Glomerular visceral epithelial cell (primary cell): ENCODE measurements at regions not wholly inside any gene's neighbourhood (a gene's known extent, or its start where the extent isn't known, plus 50 kb on each side); places are given as distances from the start of the nearest gene placed in this dataset.
A peak's percentile ranks its signal among the peaks of the same experiment; 100 is the strongest.

ENCODE experiments used
- DNase-seq: peaks from one replicate; pipeline ENCODE4 v3.0.0-alpha.2; 2016; ENCODE audit errors: extremely low spot score

DNA sequence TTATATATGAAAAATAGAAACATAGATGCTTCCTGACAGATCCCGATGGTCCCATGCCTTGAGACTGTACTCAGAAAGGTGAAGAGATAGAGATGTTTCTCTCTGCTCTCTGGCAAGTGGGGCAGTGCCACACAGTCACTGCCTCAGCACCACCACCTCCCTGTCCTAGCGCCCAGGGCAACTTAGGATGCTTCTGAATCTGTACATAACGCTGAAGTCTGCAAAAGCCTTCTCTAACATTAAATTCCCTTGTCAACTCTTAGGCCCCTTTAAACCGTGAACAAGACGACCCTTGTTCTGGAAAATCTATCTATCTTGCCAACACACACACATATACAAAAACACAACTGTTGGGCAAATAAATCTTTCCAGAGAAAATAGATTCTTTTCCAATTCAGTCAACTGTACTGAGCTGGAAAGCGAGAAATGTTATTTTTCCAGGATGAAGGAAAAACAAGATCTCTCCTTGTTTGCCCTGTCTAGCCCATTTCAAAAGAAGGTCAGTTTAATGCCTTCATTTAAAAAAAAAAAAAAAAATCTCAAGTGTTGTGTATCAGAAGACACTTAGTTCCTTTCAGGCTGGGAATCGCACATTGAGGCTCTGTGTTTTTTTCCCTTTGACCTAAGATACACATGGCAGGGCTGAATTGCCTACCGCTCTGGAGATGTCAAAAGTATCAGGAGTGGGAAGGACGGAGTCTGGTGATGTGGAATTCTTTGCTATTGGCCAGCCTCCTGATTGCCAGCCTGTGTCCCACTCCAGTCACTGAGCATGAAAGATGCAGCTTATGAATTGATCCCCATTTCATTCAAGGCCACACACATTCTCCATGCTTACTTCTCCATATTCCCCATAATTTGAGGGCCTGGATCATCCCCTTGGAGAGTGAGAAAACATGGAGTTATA lies 241.4 kb downstream of the LACC1 start:
- no peak for DNase-seq

DNA sequence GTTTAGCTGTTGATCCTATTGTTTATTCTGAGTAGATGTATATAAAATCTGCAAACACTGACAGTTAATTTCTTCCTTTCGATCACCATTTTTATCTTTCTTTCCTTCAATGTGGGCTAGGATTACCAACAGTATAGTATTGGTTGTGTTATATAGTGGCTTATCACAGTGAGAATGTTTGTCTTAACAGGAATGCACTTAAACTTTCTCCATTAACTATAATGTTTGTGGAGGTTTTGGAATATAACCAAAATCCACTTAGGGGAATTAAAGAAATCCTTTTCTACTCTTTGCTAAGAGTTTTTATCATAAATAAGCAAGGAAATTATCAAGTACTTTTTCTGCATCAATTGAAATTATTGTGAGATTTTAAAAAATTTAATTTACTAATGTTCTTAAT lies 244.6 kb downstream of the LACC1 start:
- no peak for DNase-seq

DNA sequence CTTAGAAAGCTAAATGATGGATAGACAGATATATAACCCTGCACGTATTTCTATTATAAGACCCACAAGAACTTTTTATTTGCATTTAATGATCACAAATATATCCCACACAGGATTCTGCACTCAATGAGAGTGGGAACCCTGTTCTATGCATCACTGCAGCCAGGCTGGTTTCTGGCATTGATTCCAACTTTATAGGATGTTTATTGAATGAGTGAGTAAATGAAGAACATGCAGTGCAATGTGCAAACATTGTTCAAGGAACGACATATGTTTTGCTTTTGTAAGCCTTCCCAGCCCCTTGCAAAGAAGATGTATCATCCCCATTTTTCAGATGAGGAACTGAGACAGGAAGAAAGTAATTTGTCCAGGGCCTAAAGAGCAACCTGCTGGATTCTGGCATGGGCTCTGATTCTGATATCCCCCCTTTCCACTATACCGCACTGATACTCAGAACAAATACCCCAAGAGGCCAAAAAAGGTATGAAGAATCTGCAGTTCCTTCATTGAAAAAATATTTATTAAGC lies 246.3 kb downstream of the LACC1 start:
- no peak for DNase-seq

DNA sequence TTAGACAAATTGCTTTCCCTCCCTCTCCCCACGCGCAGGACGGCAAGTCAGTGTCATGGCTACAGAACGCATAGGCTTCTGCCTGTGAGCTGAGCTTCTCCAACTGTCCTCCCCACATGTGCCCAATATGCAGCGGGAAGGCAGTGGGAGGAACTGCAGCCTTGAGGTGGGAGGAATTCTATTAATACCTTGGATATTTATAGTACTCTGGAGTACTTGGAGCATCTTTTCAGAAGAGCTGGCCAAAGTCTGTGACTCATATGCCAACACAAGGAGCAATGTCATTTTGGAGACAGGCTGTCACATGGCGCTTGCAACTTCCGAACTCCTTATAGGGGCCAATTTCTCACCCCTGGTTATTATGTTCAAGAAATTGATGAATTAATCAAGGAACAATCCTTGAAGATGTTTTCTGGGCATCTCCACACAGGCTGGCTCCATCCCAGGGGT lies 245.0 kb upstream of the SERP2 start:
- no peak for DNase-seq

DNA sequence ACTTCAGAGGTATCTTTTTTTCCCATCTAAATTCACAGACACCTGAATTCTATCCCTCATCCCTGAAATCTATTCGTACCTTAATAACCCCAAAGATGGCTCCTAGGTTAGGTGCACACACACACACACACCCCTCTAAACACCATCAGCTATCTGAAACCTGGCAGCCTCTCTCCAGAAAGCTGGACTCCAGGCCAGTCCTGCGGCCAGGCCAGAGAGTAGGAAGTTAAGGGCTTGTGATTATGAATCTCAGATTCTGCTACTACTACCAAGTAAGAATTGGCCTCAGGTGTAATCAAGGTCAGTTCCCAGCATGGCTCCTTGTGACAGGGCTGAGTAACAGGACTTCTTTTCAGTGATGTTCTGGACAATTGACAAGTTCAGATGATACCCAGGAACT lies 244.2 kb upstream of the SERP2 start:
- no peak for DNase-seq

DNA sequence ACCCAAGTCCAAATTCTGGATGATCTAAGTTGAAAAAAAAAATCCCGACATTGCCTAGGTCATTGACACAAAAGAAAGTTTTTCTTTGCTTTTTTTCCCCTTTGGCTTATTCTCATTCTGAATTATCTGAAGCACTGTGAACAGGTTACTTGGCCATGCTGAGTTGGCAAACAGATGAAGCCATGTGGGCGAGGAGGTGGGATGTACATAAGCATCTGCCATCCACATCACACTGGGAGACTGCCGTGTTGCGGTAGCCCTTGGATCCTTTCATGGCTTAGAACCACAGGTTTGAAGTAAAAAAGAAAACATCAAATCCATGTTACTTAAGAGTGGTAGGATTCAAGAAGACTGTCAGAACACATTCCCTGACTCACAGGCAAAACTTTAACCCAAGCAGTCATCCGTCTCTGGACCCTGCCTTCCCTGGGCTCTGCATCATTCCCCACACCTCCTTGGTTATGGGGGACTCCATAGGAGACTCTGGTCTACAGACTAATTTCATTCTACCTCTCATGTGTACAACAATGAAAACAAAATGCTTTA lies 242.5 kb upstream of the SERP2 start:
- peak; percentile 67 for DNase-seq

DNA sequence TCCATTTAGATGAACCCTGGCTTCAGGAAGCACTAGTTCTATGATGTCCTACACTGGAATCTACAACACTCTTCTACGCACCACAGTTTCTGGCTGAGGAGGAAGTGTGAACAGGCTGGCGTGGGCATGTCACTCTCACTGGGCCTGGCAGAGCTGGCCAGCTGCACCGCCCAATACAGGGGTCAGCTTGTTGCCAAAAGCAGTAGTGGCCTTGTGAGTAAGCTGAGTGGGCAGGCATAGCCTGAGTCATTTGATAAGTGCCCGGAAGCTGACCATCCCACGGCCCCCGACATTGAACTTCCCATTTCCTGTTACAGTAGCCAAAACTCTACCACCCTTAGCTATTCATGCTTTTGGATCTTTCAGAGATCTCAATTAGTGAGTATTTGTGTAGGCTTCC lies 240.9 kb upstream of the SERP2 start:
- DNase-seq, result peak; percentile 61

DNA sequence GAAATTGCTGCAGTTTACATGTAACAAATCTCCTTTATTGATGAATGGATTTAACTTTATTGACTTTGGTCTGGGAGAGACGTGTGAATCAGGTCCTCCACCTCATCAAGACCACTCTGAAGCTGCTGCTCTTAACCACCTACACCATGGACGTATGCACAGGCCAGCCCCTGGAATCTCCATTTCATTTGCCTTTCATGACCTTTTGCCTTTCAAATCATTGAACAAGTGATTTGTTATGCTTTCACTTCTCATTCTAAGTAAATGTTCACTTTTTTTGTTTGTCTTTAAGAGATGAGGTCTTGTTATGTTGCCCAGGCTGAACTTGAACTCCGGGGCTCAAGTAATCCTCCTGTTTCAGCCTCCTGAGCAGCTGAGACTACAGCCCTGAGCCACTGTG lies 240.0 kb upstream of the SERP2 start:
- no peak for DNase-seq

DNA sequence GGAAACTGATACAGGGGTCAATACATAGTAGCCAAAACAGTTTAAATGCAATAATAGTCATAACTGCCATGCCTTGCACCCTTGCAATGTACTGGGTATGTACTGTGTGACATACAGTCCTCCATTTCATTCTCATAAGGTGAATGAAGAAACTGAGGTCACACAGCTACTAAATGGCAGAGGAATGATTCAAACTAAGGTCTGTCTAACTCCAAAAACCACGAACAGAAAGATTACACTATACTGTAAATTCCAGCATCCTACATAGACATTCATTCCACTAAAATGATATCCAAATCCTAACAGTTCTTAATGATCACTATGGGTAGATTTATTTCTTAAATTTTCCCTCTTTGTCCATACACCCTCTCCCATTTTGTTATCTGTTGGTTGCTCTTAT lies 238.1 kb upstream of the SERP2 start:
- DNase-seq, result no peak

DNA sequence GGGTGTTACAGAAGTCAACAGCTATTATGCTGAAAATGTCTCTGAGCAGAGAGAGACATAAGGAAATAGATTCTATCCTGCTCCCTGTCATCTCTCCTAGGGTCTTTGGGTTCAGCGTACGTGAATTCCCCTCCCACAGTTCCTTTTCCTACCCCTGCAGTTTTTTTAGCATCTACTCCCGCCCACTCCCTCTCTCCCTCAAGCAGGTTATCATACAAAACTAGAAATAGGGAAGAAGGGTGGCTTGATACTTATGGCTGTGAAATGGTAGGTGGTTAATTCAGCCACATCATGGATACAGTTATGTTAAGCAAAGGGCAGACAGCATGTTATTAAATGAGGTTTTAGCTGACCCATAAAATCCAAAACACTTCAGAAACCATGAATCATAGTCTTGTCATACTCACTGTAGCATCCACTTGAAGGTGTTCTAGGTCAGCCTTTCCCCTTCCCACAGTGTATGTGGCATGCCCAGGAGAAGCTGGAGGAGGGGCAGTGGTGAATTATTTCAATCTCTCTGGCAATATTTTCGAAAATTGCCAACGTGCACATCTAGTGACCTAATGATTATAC lies 236.8 kb upstream of the SERP2 start:
- peak; percentile 51 for DNase-seq

DNA sequence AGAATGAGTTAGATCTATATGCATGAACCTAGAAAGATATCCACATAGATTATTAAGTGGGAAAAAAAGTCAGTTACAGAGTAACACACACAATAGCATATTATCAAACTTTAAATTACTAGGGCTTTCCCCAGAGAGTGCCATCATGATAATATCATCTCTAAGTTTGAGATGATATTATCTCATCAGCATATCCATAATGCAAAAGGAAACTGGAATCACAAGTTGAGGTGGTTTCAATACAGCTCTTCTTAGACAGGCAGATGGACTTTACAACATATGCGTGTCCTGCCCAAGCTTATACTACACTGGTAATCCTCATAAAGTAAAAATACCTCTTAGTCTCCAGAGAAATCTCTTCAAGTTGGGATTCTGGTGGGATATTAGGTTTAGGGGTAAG lies 236.2 kb upstream of the SERP2 start:
- DNase-seq, result no peak

DNA sequence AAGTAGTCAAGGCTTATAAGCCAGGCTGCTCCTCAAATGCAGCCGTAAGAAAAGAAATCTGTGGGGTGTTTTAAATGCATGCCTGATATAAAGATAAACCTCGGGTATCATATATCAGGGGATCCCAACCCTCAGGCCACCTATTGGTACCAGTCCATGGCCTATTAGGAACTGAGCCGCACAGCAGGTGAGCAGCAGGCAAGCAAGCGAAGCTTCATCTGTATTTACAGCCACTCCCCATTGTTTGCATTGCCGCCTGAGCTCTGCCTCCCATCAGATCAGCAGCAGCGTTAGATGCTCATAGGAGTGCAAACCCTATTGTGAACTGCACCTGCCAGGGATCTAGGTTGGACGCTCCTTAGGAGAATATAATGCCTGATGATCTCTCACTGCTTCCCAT lies 233.5 kb upstream of the SERP2 start:
- DNase-seq, result no peak

DNA sequence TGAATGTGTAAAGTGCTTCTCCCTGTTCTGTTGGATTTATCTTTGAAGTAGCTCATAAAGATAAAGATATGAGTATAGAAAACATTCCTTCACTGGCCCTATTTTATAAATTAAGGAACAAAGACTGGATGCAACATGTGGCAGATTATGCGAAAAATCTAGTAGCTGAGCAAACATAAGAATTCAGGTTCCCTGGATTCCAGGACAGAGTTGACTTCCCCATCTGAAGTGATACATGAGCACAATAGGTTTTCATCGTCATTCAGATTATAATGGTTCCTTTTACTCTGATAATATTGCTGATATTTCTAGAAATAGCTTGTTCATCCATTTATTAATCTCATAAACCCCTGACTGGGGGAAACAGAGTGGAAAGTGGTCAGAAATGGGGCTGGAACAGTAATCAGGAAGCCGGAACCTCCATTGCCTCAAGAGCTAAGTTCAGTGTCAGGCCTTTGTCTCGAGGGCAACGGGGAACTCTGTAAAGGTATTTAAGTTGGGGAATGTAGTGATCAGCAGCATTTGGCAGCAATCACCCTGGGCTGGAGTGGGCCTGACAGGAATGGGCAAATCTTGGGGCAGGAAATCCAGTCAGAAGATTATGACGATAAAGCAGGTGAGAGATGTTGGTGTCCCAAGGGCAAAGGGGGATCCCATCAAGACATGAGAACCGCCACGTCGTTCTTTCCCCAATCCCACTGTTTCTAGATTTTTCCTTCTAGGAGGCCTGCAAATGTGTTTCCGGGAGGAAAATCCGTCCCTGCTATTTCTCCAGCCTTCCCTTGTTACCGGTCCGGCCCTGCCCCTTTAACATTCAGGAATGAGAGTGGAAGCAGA lies 232.5 kb upstream of the SERP2 start:
- DNase-seq, result no peak

DNA sequence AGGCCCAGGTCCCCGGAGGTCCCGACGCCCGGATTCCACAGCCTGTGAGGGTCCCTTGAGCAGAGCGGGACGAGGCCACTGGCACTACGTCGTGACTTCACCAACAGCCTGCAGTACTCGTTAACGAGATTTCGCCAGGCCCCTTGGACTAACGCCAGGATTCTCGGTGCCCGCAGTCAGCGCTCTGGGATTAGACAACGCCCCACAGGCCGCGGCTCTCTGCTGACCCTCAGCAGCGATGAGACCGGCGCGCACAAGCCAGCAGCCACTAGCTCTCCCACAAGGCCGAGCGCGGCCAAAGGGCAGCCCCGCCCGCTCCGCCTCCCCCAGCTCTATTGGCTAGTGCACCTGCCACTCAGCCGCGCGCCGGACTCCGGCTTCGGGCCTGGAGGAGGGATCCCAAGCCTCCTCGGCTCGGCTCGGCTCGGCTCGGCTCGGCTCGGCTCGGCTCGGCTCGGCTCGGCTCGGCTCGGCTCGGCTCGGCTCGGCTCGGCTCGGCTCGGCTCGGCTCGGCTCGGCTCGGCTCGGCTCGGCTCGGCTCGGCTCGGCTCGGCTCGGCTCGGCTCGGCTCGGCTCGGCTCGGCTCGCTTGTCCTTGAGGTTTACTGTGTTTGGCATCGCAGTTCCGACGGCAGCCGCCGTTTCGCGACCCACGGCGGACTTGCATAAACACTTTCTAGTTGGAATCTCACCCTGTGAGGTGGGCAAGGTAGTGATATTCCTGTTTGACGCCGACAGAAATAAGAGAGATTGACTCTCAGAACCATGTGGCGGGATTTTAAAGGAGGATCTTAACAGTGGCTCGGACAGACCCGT lies 231.7 kb upstream of the SERP2 start:
- peak; percentile 99 for DNase-seq

DNA sequence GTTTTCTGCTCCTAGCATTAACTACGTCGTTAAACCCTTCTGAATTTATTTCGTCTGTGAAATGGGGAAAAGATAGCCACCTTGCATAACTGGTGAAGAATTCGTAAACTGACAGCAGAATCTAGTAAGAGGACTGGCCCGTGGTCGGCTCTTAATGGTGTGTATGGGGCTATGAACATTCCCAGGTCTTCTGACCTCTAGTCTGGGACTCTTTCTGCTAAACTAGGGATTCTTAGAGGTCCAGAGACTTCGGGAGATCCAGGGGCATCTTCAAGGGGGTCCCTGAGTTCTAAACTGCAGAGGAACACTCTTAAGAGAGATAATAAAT lies 231.1 kb upstream of the SERP2 start:
- DNase-seq, result no peak

DNA sequence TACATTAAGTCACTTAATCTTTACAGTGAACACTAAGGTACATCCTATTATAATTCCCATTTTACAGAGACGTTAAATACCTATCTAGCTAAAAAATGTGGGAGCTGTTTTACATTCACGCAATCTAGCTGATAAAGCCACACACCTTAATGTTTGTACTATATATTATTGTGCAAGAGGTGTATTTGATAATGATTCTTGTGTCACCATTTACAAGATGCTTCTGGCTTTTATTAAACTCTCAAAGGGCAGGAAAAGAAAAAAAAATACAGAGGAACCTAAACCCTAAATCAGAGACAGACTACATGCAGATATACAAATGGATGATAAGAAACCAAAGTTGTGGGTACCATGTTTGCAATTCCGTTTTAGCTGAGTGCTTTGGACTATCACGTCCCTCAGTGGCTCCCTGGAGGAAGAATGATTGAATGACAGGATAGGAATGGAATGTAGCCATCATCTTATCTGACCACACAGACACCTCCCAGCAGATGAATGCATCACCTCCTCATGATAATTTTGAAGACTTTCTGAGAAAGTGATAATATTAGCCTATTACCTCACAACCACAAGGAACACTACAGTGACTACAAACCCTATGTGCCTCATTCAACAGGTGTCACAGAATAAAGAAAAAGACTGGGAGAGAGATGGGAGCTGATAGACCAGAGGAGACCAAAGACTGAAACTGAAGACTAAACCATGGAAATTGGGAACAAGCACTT lies 230.5 kb upstream of the SERP2 start:
- DNase-seq, result peak; percentile 92

DNA sequence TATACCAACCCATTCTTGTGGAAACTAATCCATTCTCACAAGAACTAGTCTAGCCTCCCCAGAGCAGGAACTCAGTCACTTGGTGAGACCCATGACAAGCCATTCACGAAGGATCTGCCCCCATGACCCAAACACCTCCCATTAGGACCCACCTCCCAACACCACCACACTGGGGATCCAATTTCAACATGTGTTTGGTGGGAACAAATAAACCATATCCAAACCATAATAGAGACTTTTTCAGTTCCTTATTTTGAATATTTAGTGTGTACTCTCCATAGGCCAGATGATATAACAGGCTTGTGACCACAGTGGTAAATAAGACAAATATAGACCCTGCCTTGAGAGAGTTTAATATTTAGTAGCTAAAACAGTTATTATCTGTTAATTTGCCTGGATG lies 227.5 kb upstream of the SERP2 start:
- DNase-seq, result no peak

DNA sequence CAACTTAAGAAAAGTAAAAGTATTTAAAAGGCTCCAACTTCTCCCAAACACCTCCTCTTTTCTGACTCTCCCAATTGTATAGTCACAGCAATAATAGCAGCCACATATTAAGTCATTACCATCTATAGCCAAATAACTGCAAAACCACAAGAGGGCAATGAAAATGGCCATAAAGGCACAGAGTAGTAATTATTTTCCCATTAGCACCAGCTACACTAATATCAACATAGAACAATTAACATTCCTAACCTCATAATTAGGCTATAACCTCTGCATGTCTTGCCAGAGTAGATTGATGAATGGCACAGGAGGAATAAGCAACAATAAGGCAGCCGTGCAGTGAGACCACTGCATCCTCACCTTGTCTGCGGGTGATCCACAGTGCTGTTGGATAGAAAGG lies 226.4 kb upstream of the SERP2 start:
- no peak for DNase-seq

DNA sequence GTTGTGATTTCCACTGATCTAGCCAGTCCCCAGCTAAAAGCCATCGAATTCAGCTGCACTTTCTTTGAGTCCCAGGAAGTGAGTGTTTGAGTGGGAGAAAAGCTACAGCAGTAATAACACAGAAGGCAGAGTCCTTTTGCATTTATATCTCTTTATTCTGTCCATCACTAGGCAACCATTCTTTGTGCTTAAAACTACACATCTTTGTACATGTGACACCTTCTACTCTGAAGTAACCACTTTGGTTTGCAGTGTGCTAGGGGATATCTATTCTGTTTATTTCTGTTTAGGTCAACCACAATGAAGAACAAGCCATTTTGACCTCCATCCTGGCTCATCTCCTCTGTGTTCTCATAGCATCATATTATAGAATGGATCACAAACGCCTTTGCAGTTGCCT lies 226.0 kb upstream of the SERP2 start:
- no peak for DNase-seq

DNA sequence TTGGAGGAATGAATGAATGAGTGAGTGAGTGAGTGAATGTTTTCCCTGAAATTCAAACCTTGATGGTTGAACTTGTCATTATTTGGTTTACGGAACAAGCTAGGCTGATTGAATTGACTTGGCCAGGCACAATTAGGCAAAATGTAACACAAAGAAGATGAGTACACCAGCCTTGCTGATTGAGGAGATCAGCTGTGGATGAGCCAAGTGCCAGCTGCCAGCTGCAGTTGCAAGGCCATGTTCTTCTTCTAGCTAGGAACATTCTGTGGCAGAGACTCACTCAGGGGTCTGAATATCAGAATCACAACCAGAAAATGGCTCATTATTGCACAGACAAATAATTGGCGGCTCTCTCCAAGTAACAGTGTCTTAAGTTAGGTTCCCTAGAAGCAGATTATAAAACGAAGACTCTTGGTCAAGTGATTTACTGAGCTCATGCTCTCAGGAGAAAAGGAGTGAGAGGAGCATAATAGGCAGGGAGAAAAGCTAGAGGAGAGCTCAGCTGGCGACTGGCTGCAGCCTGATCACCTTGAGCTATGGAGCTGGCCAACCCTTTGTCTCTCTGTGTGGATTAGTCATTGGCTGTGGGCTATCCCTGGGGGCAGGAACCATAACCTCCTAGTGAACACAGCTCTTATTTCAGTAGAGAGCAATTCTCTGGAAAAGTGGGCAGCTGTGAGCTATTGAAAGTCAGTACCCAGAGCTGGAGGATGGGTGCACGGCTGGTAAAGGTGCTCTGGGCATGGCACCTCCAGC lies 225.3 kb upstream of the SERP2 start:
- DNase-seq, result peak; percentile 31
